Ovary (tissue), 3 donors: ENCODE measurements at regions not wholly inside any gene's neighbourhood (a gene's known extent, or its start where the extent isn't known, plus 50 kb on each side); places are given as distances from the start of the nearest gene placed in this dataset.

ENCODE experiments used
- EP300 ChIP-seq: sonication (generic); formaldehyde crosslinking; IDR thresholded peaks from one replicate; pipeline ENCODE4 v1.6.1; 2017; ENCODE audit warnings: antibody characterized with exemption
- POLR2A ChIP-seq: fragments of 450-650 bp; IDR thresholded peaks from one replicate; pipeline ENCODE4 v1.6.1; 2017; ENCODE audit warnings: antibody characterized with exemption, mild to moderate bottlenecking, moderate library complexity
- TF ChIP-seq, protein P1 (sequence below), 3 donors: fragments of 450-650 bp in 2 of 3; fragments of 200-600 bp in 1 of 3; IDR thresholded peaks; one replicate each; pipeline versions ENCODE4 v1.5.1 to v1.8.0; 2016 to 2022; ENCODE audit warnings: antibody characterized with exemption in 3 of 3, mild to moderate bottlenecking in 1 of 3
- donor health status: DM: no; HTN: no; CAD: no.

GRCh38 chr2:5315041-5315440 lies 377.1 kb upstream of the SOX11 start:
- TF ChIP-seq, protein P1, sequence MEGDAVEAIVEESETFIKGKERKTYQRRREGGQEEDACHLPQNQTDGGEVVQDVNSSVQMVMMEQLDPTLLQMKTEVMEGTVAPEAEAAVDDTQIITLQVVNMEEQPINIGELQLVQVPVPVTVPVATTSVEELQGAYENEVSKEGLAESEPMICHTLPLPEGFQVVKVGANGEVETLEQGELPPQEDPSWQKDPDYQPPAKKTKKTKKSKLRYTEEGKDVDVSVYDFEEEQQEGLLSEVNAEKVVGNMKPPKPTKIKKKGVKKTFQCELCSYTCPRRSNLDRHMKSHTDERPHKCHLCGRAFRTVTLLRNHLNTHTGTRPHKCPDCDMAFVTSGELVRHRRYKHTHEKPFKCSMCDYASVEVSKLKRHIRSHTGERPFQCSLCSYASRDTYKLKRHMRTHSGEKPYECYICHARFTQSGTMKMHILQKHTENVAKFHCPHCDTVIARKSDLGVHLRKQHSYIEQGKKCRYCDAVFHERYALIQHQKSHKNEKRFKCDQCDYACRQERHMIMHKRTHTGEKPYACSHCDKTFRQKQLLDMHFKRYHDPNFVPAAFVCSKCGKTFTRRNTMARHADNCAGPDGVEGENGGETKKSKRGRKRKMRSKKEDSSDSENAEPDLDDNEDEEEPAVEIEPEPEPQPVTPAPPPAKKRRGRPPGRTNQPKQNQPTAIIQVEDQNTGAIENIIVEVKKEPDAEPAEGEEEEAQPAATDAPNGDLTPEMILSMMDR (IDR thresholded peaks at IDR 0.05), result no peak
- TF ChIP-seq POLR2A (no peak), EP300 (no peak)
